ENCODE measurements at regions not wholly inside any gene's neighbourhood (a gene's known extent, or its start where the extent isn't known, plus 50 kb on each side); places are given as distances from the start of the nearest gene placed in this dataset.
"Not testable (repeated sequence)": the region's sequence is repeated elsewhere in the genome, so short reads cannot be mapped to it uniquely, and the experiment has no call there.

DNA sequence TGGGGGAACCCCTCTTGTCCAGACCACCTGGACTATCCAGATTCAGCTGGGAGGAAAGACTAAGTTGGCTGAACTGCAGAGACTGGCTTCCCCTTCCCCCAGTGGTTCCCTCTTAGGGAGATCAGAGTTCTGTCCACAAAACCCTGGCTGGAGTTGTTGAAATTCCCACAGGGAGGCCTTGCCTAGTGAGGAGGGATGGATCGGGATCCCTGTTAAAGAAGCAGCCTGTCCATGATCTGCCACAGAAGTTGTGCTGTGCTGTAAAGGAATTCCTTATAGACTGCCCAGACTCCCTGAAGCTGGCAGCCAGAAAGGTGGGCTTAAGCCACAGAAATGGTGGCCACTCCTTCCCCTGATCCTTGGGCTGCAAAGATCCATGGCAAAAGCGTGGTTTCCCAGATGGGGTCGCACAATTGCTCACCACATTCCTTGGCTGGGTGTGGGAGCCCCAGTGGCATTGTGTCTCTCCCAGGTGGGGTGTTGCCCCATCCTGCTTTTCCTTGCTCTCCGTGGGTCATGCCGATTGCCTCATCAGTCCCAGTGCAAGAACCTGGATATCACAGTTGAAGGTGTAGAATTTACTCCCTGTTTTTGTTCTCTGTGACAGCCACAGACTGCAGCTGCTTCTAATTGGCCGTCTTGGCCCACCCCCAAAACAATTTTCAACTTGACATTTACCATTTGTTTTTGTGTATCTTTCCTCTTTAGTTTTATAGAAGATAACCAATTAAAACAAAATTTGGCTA, 342.4 kb downstream of the FGF10 start:
- no peak for DNase-seq
- intact Hi-C loops (cut with DNase I), result no loop called here
- ATAC-seq, result peak; percentile 9
- no peaks in the 10 kb centered on the region for H3K36me3 ChIP-seq
- TF ChIP-seq, protein P1, sequence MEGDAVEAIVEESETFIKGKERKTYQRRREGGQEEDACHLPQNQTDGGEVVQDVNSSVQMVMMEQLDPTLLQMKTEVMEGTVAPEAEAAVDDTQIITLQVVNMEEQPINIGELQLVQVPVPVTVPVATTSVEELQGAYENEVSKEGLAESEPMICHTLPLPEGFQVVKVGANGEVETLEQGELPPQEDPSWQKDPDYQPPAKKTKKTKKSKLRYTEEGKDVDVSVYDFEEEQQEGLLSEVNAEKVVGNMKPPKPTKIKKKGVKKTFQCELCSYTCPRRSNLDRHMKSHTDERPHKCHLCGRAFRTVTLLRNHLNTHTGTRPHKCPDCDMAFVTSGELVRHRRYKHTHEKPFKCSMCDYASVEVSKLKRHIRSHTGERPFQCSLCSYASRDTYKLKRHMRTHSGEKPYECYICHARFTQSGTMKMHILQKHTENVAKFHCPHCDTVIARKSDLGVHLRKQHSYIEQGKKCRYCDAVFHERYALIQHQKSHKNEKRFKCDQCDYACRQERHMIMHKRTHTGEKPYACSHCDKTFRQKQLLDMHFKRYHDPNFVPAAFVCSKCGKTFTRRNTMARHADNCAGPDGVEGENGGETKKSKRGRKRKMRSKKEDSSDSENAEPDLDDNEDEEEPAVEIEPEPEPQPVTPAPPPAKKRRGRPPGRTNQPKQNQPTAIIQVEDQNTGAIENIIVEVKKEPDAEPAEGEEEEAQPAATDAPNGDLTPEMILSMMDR (IDR thresholded peaks at IDR 0.05), result no peak
- no peak overlapping the region for H3K27ac ChIP-seq
- H3K9me3 ChIP-seq, result no peaks in the 10 kb centered on the region
- no peak overlapping the region for H3K4me3 ChIP-seq
- no peaks in the 10 kb centered on the region for H3K4me1 ChIP-seq
- H3K27me3 ChIP-seq, result no peaks in the 10 kb centered on the region

DNA sequence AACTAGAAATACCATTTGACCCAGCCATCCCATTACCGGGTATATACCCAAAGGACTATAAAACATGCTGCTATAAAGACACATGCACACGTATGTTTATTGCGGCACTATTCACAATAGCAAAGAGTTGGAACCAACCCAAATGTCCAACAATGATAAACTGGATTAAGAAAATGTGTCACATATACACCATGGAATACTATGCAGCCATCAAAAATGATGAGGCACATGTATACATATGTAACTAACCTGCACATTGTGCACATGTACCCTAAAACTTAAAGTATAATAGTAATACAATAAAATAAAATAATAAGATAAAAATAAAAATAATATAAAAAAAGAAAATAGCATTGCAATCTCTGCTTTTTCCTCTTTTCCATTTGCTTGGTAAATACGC, 344.7 kb downstream of the FGF10 start:
- H3K4me1 ChIP-seq; H3K36me3 ChIP-seq; intact Hi-C loops (cut with DNase I); H3K27me3 ChIP-seq; DNase-seq; H3K4me3 ChIP-seq; ATAC-seq; H3K27ac ChIP-seq; H3K9me3 ChIP-seq: not testable (repeated sequence)

DNA sequence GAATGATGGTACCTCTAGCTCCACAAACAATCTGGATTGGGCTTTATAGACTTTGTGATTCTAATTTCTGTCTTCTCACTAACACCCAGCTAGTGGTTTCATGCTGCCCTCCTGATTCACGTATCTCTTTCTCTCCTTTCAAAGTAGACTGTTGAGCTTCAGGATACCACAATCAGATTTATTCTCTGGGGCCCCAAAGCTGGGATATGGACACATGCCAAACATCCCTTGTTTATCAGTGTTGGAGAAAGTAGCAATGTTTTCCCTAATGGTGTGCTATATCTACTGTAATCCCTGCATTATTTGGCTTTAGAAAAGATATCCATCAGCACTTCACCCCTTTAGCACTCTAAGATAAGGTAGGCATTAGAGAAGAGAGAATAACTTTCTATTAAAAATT, 361.0 kb downstream of the FGF10 start:
- no peaks in the 10 kb centered on the region for H3K36me3 ChIP-seq
- H3K27me3 ChIP-seq, result no peaks in the 10 kb centered on the region
- TF ChIP-seq, protein P1 (IDR thresholded peaks at IDR 0.05), result no peak
- DNase-seq (no peak), ATAC-seq (no peak)
- H3K27ac ChIP-seq, result no peak overlapping the region
- no peaks in the 10 kb centered on the region for H3K4me1 ChIP-seq
- intact Hi-C loops (cut with DNase I), result no loop called here
- H3K9me3 ChIP-seq, result no peaks in the 10 kb centered on the region
- H3K4me3 ChIP-seq, result no peak overlapping the region

DNA sequence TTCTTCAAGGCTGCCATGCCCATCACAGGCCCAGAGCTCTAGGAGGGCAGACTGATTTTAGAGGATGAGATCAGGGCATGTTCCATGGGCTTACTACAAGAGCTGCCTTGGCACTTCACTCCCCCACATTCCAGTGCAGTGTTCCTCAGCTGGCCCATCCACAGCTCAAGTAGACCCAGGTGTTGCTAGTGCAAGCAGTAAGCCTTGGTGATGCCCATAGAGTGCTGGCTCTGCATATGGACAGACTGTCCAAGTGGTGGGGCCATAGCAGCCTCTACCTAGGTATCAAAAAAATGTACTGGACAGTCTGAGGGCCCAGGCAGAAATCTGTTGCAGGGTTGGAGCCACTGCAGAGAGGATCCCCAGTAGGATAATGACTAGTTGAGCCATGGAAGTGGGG, 366.6 kb downstream of the FGF10 start:
- Histone ChIP-seq H3K9me3 (no peaks in the 10 kb centered on the region), H3K4me1 (no peaks in the 10 kb centered on the region), H3K4me3 (no peak overlapping the region), H3K36me3 (no peaks in the 10 kb centered on the region), H3K27me3 (no peaks in the 10 kb centered on the region), H3K27ac (no peak overlapping the region)
- TF ChIP-seq, protein P1 (IDR thresholded peaks at IDR 0.05), result no peak
- no peak for ATAC-seq
- intact Hi-C loops (cut with DNase I), result no loop called here
- DNase-seq, result no peak

DNA sequence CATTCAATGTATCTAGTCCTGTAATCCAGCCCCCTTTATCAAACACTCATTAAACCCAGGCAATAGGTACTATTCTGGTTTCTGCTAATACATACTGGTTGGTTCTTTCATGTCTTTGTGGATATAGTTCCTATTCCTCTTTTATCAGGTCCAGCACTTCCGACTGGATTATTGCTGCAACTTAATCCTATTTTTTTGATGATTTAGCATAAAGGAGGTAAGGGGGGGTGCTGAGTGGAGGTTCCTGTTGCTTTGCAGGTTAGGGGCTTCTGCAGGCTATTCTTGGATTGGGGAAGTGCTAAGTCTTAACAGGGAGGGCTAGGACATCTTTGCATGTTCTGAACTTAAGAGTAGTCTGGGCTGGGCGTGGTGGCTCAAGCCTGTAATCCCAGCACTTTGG, 377.7 kb downstream of the FGF10 start:
- Histone ChIP-seq H3K27ac (no peak overlapping the region), H3K9me3 (no peaks in the 10 kb centered on the region), H3K36me3 (no peaks in the 10 kb centered on the region), H3K27me3 (no peaks in the 10 kb centered on the region), H3K4me3 (no peak overlapping the region), H3K4me1 (no peaks in the 10 kb centered on the region)
- ATAC-seq (no peak), DNase-seq (no peak)
- TF ChIP-seq, protein P1 (IDR thresholded peaks at IDR 0.05), result no peak
- intact Hi-C loops (cut with DNase I), result no loop called here

DNA sequence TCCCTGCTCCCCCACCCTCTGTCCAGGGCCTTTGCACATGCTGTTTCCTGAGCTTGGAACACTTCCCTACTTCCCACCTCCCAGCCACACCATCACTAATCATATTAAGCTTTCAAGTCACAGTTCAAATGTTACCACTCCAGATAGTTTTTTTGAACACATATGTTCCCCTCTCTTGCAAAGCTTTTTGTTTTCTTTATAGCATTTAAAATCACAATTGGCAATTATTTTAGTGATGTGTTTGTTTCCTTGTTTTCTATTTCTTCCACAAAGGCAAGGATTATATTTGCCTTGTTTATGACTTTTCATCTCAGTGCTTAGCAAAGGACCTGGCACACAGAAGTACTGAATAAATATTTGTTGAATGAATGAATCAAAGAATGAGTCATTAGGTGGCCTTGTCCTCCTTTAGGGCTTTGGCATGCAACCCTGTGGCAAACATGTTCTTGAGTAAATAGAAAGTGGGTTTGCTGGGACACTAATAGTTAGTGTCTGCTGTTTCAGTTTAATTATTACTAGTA, 386.8 kb downstream of the FGF10 start:
- H3K4me1 ChIP-seq, result peaks cover 17% of the 10 kb centered on the region
- TF ChIP-seq, protein P1 (IDR thresholded peaks at IDR 0.05), result no peak
- no peaks in the 10 kb centered on the region for H3K36me3 ChIP-seq
- intact Hi-C loops (cut with DNase I), result no loop called here
- no peaks in the 10 kb centered on the region for H3K9me3 ChIP-seq
- no peaks in the 10 kb centered on the region for H3K27me3 ChIP-seq
- no peak overlapping the region for H3K4me3 ChIP-seq
- no peak overlapping the region for H3K27ac ChIP-seq
- DNase-seq (no peak), ATAC-seq (peak; percentile 79)

All from upper lobe of right lung (tissue), 1 donor.